KOPT-K1 (cell line): ENCODE measurements at regions not wholly inside any gene's neighbourhood (a gene's known extent, or its start where the extent isn't known, plus 50 kb on each side); places are given as distances from the start of the nearest gene placed in this dataset.
"Not testable (repeated sequence)": the region's sequence is repeated elsewhere in the genome, so short reads cannot be mapped to it uniquely, and the experiment has no call there.

ENCODE experiments used
- H3K27ac ChIP-seq: fragments of 200-600 bp; sonication (generic); 2 replicates; pipeline ENCODE4 v1.5.1; 2016; ENCODE audit warnings: antibody characterized with exemption, mild to moderate bottlenecking, low read depth, low read length; ENCODE audit not compliant: poor library complexity, severe bottlenecking
- H3K36me3 ChIP-seq: fragments of 200-600 bp; sonication (generic); 2 replicates; pipeline ENCODE4 v1.5.1; 2017; ENCODE audit warnings: antibody characterized with exemption, mild to moderate bottlenecking, low read length, moderate library complexity; ENCODE audit not compliant: insufficient read depth
- H3K9me3 ChIP-seq: fragments of 200-600 bp; sonication (generic); 2 replicates; pipeline ENCODE4 v1.5.1; 2017; ENCODE audit warnings: antibody characterized with exemption, low read length, mild to moderate bottlenecking; ENCODE audit not compliant: insufficient read depth, poor library complexity, severe bottlenecking

DNA sequence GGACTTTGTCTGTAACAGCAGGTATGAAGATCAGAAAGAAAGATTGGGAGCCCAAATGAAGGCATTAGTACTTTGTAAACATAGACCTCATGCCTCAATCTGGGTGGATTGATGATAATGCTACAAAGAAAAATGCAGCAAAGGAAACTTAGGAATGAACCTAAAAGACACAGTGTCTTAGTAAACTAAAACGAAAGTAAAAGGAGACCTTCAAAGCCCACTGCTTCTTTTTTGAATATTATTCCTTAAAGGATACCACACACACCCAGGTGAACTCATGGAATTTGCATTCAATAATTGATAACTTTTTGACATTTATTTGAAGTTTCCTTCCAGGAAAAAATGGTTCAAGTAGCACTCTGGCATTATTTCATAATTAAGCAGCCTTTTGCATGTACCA, 543.2 kb downstream of the TTLL7 start:
- not testable (repeated sequence) for H3K9me3 ChIP-seq, H3K27ac ChIP-seq, H3K36me3 ChIP-seq

DNA sequence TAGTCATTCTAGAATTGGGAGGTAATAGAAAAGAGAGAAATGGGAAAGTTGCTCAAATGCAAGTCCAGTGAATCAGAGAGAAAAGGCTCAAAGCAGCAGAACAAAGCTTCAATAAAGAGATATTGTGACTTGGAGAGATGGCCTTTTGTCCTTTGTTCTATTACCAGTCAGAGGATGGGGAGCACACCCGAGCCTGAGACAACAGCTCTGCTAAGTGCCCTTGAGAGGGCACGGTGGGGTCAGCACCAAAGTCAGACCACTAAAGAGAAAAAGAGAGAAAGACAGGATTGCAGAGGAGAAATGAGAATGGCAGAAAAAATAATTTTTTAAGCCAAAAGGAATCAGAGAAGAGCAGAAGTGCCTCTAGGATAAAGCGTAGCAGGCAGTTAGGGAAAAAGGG, 553.1 kb downstream of the TTLL7 start:
- not testable (repeated sequence) for H3K27ac ChIP-seq, H3K9me3 ChIP-seq, H3K36me3 ChIP-seq

DNA sequence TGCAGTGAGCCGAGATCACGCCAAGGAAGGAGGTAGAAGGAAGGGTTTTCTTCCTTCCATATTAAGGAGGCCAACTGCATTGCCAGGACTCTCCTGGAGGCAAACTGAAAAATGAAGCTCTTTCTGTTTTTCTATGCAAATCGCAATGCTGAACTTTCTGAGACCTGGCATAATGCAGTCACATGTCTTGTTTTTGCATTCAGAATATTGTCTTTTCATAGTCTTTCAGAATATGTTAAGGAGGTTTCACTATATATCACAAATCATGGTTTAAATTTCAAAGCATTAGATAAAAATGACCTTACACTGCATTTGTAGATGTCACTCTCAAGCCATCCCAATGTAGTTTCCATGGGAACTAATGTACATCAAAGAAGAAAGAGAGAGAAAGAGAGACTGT, 556.5 kb downstream of the TTLL7 start:
- not testable (repeated sequence) for H3K36me3 ChIP-seq, H3K9me3 ChIP-seq, H3K27ac ChIP-seq

DNA sequence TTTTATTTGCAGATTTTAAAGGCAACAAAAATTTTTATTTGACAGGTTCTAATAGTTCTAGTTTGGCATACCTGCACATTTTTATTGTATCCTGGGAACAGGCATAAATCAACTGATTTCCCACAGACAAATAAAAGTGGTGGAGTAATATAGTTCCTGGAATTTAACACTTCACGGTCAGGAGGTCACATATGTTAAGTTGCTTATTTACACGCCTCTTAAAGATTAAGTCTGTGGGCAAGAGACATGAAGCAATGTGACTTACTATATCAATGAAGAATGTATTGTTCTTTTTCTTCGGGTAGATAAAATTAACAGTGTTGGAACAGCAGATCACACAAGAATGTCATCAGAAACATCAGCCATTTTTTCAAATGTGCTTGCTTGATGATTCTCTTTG, 558.3 kb downstream of the TTLL7 start:
- not testable (repeated sequence) for H3K36me3 ChIP-seq, H3K27ac ChIP-seq, H3K9me3 ChIP-seq

DNA sequence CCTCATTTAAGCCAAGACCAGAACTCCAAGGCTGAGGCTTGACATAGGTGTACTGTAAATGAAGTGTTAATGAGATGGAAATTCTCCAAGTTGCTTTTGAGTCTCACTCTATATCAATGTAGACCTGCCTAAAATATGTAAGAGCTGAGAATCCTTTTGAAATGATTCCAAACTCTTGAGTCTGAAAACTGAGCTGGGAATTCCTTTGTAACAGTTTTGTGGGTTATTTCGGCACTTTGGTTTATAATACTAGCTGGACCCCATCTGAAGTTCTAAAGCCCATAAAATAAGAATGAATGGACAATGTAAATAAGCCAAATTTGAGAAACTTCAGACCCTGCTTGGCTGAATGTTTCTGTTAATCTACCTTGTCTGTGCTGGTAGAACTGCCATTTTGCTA, 558.9 kb downstream of the TTLL7 start:
- H3K9me3 ChIP-seq, H3K36me3 ChIP-seq, H3K27ac ChIP-seq: not testable (repeated sequence)

DNA sequence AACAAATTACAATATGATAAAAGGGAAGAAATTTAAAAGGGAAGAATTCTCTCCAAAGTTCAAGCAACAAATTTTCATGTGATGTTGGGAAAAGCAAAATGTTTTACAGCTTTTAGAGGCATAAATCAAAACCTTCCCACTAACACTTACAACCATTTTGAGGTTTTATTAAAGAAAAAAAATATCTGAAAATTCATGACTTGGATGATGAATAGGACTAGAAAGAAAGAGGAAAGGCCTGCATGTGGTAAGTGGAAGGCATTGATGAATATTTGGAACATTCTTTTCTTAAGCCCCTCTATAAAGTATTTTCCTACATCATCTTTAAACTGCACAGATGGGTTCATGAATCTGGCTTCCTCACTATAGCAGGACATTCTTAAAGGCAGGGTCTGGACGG, 560.6 kb downstream of the TTLL7 start:
- H3K9me3 ChIP-seq, H3K36me3 ChIP-seq, H3K27ac ChIP-seq: not testable (repeated sequence)

DNA sequence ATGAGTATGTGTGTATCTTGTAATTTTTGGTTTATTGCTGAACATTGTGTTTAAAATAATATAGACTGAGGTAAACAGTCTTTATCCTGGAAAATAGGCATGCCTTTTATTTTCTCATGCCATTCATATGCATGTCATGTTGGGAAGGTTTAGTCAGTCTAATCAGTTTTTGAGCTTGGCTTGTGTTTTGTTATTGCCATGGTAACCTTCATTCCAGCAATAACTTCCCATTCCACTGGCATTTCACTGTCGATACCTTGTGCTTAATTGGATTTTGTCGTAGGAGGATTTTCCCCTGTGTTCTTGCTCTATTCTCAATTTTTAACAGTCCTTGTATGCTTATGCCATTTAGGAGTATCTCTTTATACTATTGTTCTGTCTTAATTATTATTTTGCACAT, 563.6 kb downstream of the TTLL7 start:
- H3K27ac ChIP-seq, H3K36me3 ChIP-seq, H3K9me3 ChIP-seq: not testable (repeated sequence)

DNA sequence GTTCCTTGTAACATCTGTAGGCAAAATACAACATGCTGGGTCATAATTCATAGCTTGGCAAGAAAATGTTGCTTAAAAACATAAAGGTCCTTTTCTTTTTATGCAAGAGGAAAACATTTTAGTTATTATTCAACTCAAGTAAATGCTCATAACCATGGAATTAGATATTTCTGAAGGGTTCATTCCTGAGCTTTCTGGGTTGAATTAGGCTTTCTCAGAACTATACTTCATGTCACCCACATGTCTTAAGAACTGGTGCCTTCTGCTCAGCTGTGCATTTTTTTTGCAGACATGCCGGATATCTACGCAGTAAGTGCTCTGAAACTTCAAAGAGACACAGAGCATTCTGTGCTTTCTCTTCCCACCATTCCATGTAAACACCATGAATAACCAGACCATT, 571.4 kb downstream of the TTLL7 start:
- not testable (repeated sequence) for H3K36me3 ChIP-seq, H3K27ac ChIP-seq

DNA sequence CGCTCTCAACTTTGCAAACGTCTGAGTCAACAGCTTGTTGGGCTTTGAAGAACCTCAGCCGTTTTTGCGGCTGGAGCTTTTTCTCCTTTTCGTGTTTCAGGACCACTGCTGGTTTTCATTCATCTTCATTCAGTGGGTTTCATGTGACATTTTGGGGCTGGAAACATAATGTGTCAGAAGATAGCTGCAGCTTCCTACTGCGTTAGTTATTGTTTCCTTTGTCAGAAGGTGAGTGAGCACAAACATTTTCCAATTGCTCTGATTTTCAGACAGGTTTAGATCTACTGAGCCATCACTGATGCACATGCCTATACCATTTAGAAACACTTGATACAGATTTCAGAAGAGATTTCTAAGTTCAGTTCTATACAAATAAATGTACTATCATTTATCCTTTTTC, 575.5 kb downstream of the TTLL7 start:
- not testable (repeated sequence) for H3K36me3 ChIP-seq, H3K27ac ChIP-seq, H3K9me3 ChIP-seq

More for the DNA sequence above, 571.4 kb downstream of the TTLL7 start:
- H3K9me3 ChIP-seq, result not testable (repeated sequence)

DNA sequence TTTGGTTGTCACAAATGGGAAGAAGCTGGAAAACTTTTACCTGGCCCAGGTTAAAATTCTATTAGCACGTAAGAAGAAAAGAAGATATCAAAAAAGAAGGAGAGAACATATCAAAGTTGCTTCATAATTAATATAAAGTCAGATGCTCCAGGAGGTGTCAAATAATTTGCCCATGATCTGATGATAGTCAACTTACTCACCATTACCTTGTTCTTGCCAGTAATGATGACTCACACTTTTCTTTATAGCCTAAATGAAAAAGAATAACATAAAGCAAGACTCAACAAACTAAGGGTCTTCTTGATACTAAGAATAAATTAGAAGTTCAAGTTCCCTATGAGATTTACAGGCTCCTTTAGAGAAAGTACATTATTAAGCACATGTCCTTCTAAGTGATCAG, 580.4 kb downstream of the TTLL7 start:
- no peaks in the 10 kb centered on the region for H3K36me3 ChIP-seq
- H3K9me3 ChIP-seq, result no peaks in the 10 kb centered on the region
- no peak overlapping the region for H3K27ac ChIP-seq

DNA sequence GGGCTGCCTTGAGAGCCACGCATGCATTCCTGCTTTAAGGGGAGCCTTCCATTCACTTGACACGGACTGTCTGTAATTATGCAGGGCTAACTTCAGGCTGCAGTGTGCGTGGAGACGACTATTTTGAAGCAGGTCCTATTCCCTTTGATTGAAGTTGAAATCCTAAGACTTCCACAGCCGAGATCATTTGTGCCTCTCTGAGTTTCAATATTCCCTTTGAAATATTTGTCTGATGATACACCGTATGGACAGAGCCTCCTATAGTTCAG, 585.2 kb downstream of the TTLL7 start:
- H3K36me3 ChIP-seq, H3K9me3 ChIP-seq, H3K27ac ChIP-seq: not testable (repeated sequence)

DNA sequence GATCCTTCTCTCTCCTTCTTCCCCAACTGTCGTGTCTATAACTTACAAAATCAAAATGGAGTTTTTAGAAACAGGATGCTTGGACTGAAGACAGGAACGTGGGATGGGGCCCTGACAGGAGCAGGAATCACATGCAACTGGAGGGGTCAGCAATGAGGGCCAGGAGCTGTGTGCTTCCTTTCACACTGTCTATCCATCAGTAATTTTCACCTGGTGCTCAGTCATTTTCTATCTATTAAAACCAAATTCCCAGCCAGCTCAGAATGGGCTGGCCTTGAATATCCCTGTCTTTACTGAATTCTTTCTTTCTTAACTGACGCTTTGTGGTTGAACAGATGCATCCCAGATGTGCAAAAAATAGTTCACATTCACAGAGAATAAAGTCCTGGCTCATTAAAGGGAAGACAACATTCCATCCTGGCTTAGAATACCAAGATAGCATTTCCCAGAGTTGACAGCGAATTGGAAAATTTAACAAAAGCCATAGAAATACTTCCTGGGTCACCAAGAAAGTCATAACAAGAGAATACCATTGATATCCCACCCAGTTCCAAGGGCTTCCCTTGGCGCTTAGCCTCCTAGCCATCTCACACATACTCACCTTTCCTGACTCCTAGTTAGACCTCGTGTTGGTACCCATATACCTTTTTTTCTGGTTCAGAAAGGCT, 588.1 kb downstream of the TTLL7 start:
- not testable (repeated sequence) for H3K36me3 ChIP-seq, H3K27ac ChIP-seq, H3K9me3 ChIP-seq

DNA sequence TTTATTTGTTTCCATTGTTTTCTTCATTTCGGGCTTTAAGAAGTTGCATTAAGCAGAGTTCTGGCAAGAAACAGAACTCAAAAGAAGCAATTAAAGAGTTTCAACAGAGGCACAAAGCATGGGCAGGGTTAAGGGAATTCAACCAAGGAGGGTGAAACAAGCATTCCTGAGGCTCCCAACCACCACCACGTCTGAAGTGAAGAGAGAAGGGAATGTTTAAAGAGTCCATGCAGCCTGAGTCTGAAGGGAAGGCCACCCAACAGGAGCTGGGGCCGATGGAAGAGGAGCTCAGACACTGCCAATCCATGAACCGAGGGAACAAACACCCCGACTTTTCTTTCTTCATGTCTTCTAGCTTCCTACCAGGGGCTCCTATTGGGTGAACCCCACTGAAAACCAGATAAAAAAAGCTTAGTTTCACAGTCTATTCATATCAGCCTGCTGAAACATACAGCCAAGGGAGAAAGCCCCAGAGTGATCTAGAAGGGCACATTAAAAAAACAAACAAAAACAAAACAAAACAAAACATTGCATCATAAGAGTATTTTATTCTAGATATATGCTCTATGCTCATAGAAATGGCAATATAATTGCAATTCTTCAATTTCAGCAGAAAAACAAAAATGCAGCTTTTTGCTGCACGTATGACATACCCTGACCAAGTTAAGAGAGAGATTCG, 592.1 kb downstream of the TTLL7 start:
- not testable (repeated sequence) for H3K27ac ChIP-seq, H3K9me3 ChIP-seq, H3K36me3 ChIP-seq

DNA sequence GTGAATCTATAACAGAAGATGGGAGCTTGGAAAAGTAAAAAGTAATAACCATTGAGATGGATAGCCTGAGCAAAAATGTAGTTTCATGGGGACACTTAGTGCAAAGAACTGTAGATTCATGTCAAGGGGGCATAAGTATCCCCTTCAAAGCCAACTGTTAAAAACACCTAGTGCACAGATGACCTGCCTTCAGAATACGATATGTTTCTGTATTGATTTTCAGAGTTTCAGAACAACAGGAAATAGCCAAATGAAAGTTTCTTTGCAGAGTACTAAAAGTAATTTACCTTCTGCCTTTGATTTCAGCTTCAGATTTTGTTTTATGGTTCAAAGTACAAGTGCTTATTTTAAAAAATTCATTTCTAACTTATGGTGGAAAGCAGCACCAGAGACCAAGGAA, 593.1 kb downstream of the TTLL7 start:
- H3K27ac ChIP-seq, H3K36me3 ChIP-seq, H3K9me3 ChIP-seq: not testable (repeated sequence)

DNA sequence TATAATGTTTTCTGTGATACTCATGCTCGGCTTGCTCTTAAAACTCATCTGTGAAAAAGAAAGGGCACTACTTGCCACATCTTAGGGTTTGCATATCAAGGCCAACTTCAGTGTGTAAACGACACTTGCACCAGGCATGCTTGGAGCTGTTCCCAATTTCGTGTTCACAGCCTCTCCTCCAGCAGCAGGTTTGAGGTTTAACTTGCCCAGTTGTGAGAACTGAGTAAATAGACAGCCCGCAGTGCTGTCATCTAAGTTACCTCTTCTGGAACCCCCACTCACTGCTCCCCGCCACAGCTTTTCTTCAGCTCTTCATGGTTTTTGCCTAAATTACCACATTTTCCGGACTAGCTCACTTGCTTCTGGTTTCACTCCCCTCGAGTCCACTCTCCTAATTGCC, 595.4 kb downstream of the TTLL7 start:
- not testable (repeated sequence) for H3K9me3 ChIP-seq, H3K27ac ChIP-seq, H3K36me3 ChIP-seq

DNA sequence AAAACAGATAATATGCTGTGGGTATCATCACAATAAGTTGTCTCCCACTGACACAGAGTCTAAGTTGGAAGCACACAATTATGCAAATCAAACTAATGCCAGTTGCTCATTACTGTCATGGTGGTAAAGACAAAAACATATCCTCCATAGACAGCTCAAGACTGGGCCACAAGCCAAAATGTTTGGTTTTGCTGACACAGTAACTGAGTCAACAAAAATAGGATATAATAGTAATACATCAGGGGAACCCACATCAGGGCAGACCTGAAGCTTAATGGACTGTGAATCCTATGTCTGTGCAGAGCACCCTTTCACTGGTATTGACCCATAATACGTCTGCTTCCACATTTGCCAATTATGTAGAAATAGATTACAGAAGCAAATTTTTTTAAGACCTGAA, 597.8 kb downstream of the TTLL7 start:
- H3K27ac ChIP-seq, H3K9me3 ChIP-seq, H3K36me3 ChIP-seq: not testable (repeated sequence)

DNA sequence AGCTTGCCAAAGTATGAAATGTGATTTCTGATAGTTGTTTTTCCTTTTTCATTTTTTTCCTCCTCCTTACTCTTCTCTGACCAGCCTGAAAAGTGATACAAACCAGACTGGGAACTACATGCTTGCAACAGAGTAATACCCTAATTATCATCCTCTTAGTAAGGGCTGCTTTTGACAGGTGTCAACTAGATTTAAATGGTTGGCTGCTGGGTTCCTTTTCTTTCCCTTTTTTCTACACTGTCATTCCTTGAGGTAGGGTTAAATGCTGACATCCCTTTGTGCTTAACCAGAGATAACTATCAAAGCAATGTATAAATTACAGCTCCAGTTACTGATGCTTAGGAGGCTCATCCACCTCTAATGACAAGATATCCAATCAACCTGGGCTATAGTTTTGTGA, 598.8 kb downstream of the TTLL7 start:
- H3K9me3 ChIP-seq, H3K27ac ChIP-seq, H3K36me3 ChIP-seq: not testable (repeated sequence)
